Cardiac muscle cell (in vitro differentiated cells and primary cell): ENCODE measurements at regions not wholly inside any gene's neighbourhood (a gene's known extent, or its start where the extent isn't known, plus 50 kb on each side); places are given as distances from the start of the nearest gene placed in this dataset.

Experiments used
- DNase-seq, 2 donors: peaks; one replicate each; pipeline versions ENCODE4 v3.0.0 to v3.0.0-alpha.2; 2010 to 2017; ENCODE audit warnings: low read depth in 1 of 2, low spot score in 1 of 2
- H3K27ac ChIP-seq: fragments of 200-600 bp; sonication (generic); 2 replicates; pipeline ENCODE4 v1.5.1; 2016
- H3K27me3 ChIP-seq: fragments of 200-600 bp; sonication (generic); 2 replicates; pipeline ENCODE4 v1.6.0; 2016; ENCODE audit warnings: control low read depth
- H3K36me3 ChIP-seq: fragments of 200-600 bp; sonication (generic); 2 replicates; pipeline ENCODE4 v1.5.1; 2016; ENCODE audit warnings: control low read depth
- H3K4me1 ChIP-seq: fragments of 200-600 bp; sonication (generic); 2 replicates; pipeline ENCODE4 v1.8.1; 2017; ENCODE audit warnings: low read depth, mild to moderate bottlenecking, mixed run types
- H3K4me3 ChIP-seq: fragments of 200-600 bp; sonication (generic); 2 replicates; pipeline ENCODE4 v1.5.1; 2016; ENCODE audit warnings: mild to moderate bottlenecking
- H3K9me3 ChIP-seq: fragments of 200-600 bp; sonication (generic); 2 replicates; pipeline ENCODE4 v1.5.1; 2017; ENCODE audit warnings: low read depth, mild to moderate bottlenecking, control low read depth
- CTCF ChIP-seq: IDR thresholded peaks from 2 replicates; pipeline ENCODE4 v1.5.1; 2012; ENCODE audit warnings: low read depth, mild to moderate bottlenecking, low read length

- H3K36me3 ChIP-seq, result no peaks in the 10 kb centered on the region
- DNase-seq, result peak in 1 of 2 donors; percentile 65
- H3K4me3 ChIP-seq, result no peak overlapping the region
- H3K9me3 ChIP-seq, result no peaks in the 10 kb centered on the region
- no peak for TF ChIP-seq CTCF
- no peaks in the 10 kb centered on the region for H3K4me1 ChIP-seq
- H3K27ac ChIP-seq, result no peak overlapping the region
- H3K27me3 ChIP-seq, result no peaks in the 10 kb centered on the region
These were observed 242.8 kb upstream of the TMEM72 start for GRCh38 chr10:44668336-44668735.

- Histone ChIP-seq H3K4me1 (no peaks in the 10 kb centered on the region), H3K9me3 (no peaks in the 10 kb centered on the region), H3K27ac (no peak overlapping the region), H3K4me3 (no peak overlapping the region), H3K27me3 (no peaks in the 10 kb centered on the region), H3K36me3 (no peaks in the 10 kb centered on the region)
- TF ChIP-seq CTCF, result no peak
- no peak for DNase-seq
These were observed 239.8 kb upstream of the TMEM72 start for GRCh38 chr10:44671319-44671718.

GRCh38 chr10:44673245-44673983 lies 237.7 kb upstream of the TMEM72 start:
- no peak for DNase-seq
- Histone ChIP-seq H3K36me3 (no peaks in the 10 kb centered on the region), H3K27ac (no peak overlapping the region), H3K9me3 (no peaks in the 10 kb centered on the region), H3K4me1 (no peaks in the 10 kb centered on the region), H3K27me3 (no peaks in the 10 kb centered on the region), H3K4me3 (no peak overlapping the region)
- TF ChIP-seq CTCF, result no peak

- Histone ChIP-seq H3K4me3 (no peak overlapping the region), H3K9me3 (no peaks in the 10 kb centered on the region), H3K27me3 (no peaks in the 10 kb centered on the region), H3K27ac (no peak overlapping the region), H3K4me1 (no peaks in the 10 kb centered on the region), H3K36me3 (no peaks in the 10 kb centered on the region)
- TF ChIP-seq CTCF, result no peak
- peak in 1 of 2 donors; percentile 66 for DNase-seq
These were observed 236.4 kb upstream of the TMEM72 start for GRCh38 chr10:44674536-44675386.

GRCh38 chr10:44675387-44675874 lies 235.7 kb upstream of the TMEM72 start:
- Histone ChIP-seq H3K27me3 (no peaks in the 10 kb centered on the region), H3K4me3 (no peak overlapping the region), H3K27ac (no peak overlapping the region), H3K9me3 (no peaks in the 10 kb centered on the region), H3K36me3 (no peaks in the 10 kb centered on the region), H3K4me1 (no peaks in the 10 kb centered on the region)
- DNase-seq, result peak in 1 of 2 donors; percentile 31
- no peak for TF ChIP-seq CTCF
